Epidermal melanocyte (primary cell): ENCODE measurements at regions not wholly inside any gene's neighbourhood (a gene's known extent, or its start where the extent isn't known, plus 50 kb on each side); places are given as distances from the start of the nearest gene placed in this dataset.

ENCODE experiments used
- DNase-seq: peaks from one replicate; pipeline ENCODE4 v3.0.0; 2011; ENCODE audit warnings: low spot score; ENCODE audit not compliant: insufficient read length

- no peak for DNase-seq
Measured at GRCh38 chr20:60240415-60240814, 282.2 kb downstream of the CDH26 start.

- DNase-seq = no peak
Measured at GRCh38 chr20:60240986-60241385, 282.8 kb downstream of the CDH26 start.

- no peak for DNase-seq
Measured at GRCh38 chr20:60242836-60243505, 284.7 kb downstream of the CDH26 start.

- no peak for DNase-seq
Measured at GRCh38 chr20:60244373-60245146, 286.3 kb downstream of the CDH26 start.

- DNase-seq = no peak
Measured at GRCh38 chr20:60246751-60247150, 288.5 kb downstream of the CDH26 start.

GRCh38 chr20:60249436-60249835, 291.2 kb downstream of the CDH26 start:
- DNase-seq = no peak

- DNase-seq = no peak
Measured at GRCh38 chr20:60250251-60250650, 292.0 kb downstream of the CDH26 start.

GRCh38 chr20:60252866-60253265, 294.6 kb downstream of the CDH26 start:
- no peak for DNase-seq

GRCh38 chr20:60253471-60253870, 295.2 kb downstream of the CDH26 start:
- DNase-seq = no peak

- DNase-seq = peak; percentile 32
Measured at GRCh38 chr20:60254901-60255411, 296.7 kb downstream of the CDH26 start.

- no peak for DNase-seq
Measured at GRCh38 chr20:60255415-60255814, 297.2 kb downstream of the CDH26 start.

GRCh38 chr20:60255866-60256265, 297.6 kb downstream of the CDH26 start:
- no peak for DNase-seq

GRCh38 chr20:60256811-60257210, 298.6 kb downstream of the CDH26 start:
- DNase-seq = no peak

- DNase-seq = no peak
Measured at GRCh38 chr20:60257671-60258070, 299.4 kb downstream of the CDH26 start.

GRCh38 chr20:60258255-60258863, 300.1 kb downstream of the CDH26 start:
- no peak for DNase-seq

- DNase-seq = no peak
Measured at GRCh38 chr20:60261333-60261732, 303.1 kb downstream of the CDH26 start.

- DNase-seq = no peak
Measured at GRCh38 chr20:60262967-60263603, 304.9 kb downstream of the CDH26 start.

GRCh38 chr20:60263725-60264709, 305.8 kb downstream of the CDH26 start:
- DNase-seq = no peak

- no peak for DNase-seq
Measured at GRCh38 chr20:60266177-60266823, 308.1 kb downstream of the CDH26 start.

- no peak for DNase-seq
Measured at GRCh38 chr20:60268491-60268890, 310.3 kb downstream of the CDH26 start.
